Hepatocyte (in vitro differentiated cells): ENCODE measurements at regions not wholly inside any gene's neighbourhood (a gene's known extent, or its start where the extent isn't known, plus 50 kb on each side); places are given as distances from the start of the nearest gene placed in this dataset.

ENCODE experiments used
- DNase-seq: peaks from one replicate; pipeline ENCODE4 v3.0.0-alpha.2; 2016; ENCODE audit warnings: low spot score
- H2AFZ ChIP-seq: fragments of 200-600 bp; sonication (generic); 2 replicates; pipeline ENCODE4 v1.6.0; 2016; ENCODE audit warnings: antibody characterized with exemption, mild to moderate bottlenecking
- H3K27ac ChIP-seq: fragments of 200-600 bp; sonication (generic); 2 replicates; pipeline ENCODE4 v1.5.1; 2016; ENCODE audit warnings: mild to moderate bottlenecking
- H3K27me3 ChIP-seq: fragments of 200-600 bp; sonication (generic); 2 replicates; pipeline ENCODE4 v1.6.1; 2016
- H3K36me3 ChIP-seq: fragments of 200-600 bp; sonication (generic); replicated peaks from 2 replicates; pipeline ENCODE4 v1.5.1; 2016; ENCODE audit warnings: low read depth; ENCODE audit not compliant: insufficient read depth
- H3K4me1 ChIP-seq: fragments of 200-600 bp; sonication (generic); 2 replicates; pipeline ENCODE4 v1.5.1; 2016; ENCODE audit warnings: mild to moderate bottlenecking, moderate library complexity; ENCODE audit not compliant: insufficient read depth
- H3K4me2 ChIP-seq: fragments of 200-600 bp; sonication (generic); 2 replicates; pipeline ENCODE4 v1.6.0; 2016
- H3K4me3 ChIP-seq: fragments of 200-600 bp; sonication (generic); 2 replicates; pipeline ENCODE4 v1.5.1; 2016; ENCODE audit warnings: mild to moderate bottlenecking
- H3K79me2 ChIP-seq: fragments of 200-600 bp; sonication (generic); 2 replicates; pipeline ENCODE4 v1.6.0; 2017; ENCODE audit warnings: mild to moderate bottlenecking
- H3K9me2 ChIP-seq: fragments of 200-600 bp; sonication (generic); replicated peaks from 2 replicates; pipeline ENCODE4 v1.6.0; 2017; ENCODE audit warnings: mild to moderate bottlenecking; ENCODE audit not compliant: insufficient read depth
- H3K9me3 ChIP-seq: fragments of 200-600 bp; sonication (generic); 2 replicates; pipeline ENCODE4 v1.5.1; 2016; ENCODE audit warnings: low read depth, mild to moderate bottlenecking
- H4K20me1 ChIP-seq: fragments of 200-600 bp; sonication (generic); 2 replicates; pipeline ENCODE4 v1.6.0; 2016; ENCODE audit warnings: mild to moderate bottlenecking; ENCODE audit not compliant: insufficient read depth, poor library complexity, severe bottlenecking
- CTCF ChIP-seq: fragments of 200-600 bp; sonication (generic); IDR thresholded peaks from 2 replicates; pipeline ENCODE4 v1.5.1; 2016; ENCODE audit warnings: antibody characterized with exemption, mild to moderate bottlenecking; ENCODE audit not compliant: poor library complexity
- EZH2 ChIP-seq: fragments of 200-600 bp; sonication (generic); IDR thresholded peaks from 2 replicates; pipeline ENCODE4 v1.6.1; 2016; ENCODE audit warnings: antibody characterized with exemption, mild to moderate bottlenecking, borderline replicate concordance
- EZH2phosphoT487 ChIP-seq: fragments of 200-600 bp; sonication (generic); IDR thresholded peaks from one replicate; pipeline ENCODE4 v1.6.1; 2018; ENCODE audit warnings: antibody characterized with exemption, mild to moderate bottlenecking, low read depth, moderate library complexity; ENCODE audit not compliant: unreplicated experiment, severe bottlenecking
- WGBS: methylation state at CpG from one replicate; pipeline ENCODE4 v1.1.6; 2016; ENCODE audit warnings: low lambda C conversion rate; ENCODE audit errors: missing lambda C conversion rate; 5-methylcytosine and 5-hydroxymethylcytosine counted together

DNA sequence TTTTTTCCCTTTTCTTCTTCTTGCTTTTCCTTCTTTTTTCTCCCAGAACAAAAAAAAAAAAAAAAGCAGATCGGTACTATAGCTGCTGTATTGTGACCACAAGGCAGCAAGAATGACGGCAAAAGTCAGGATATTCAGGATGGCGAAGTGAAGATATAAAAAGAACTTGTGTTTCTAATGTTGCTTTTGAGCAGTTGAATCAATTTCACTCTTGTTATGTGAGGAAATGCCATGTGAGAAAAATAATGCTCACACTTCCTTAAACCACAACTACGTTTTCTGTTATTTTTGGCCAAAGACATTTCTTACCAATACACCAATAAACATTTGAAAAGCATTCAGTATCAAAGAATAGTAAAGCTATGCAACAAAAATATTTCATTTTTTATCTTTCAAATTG lies 510.5 kb downstream of the HACE1 start:
- H3K79me2 ChIP-seq: no peaks in the 10 kb centered on the region
- H3K4me2 ChIP-seq: no peak overlapping the region
- H3K9me2 ChIP-seq: no peaks in the 10 kb centered on the region
- no peak overlapping the region for H3K27ac ChIP-seq
- H2AFZ ChIP-seq: no peak overlapping the region
- no peaks in the 10 kb centered on the region for H3K9me3 ChIP-seq
- TF ChIP-seq EZH2 (no peak), CTCF (no peak), EZH2phosphoT487 (no peak)
- no peaks in the 10 kb centered on the region for H3K4me1 ChIP-seq
- 95% methylated on average over 4 of the region's 4 CpGs for WGBS
- no peaks in the 10 kb centered on the region for H3K36me3 ChIP-seq
- no peak overlapping the region for H3K4me3 ChIP-seq
- no peaks in the 10 kb centered on the region for H4K20me1 ChIP-seq
- no peak for DNase-seq
- no peaks in the 10 kb centered on the region for H3K27me3 ChIP-seq

- Histone ChIP-seq H3K4me1 (no peaks in the 10 kb centered on the region), H3K4me3 (no peak overlapping the region), H3K27ac (no peak overlapping the region), H4K20me1 (no peaks in the 10 kb centered on the region), H3K79me2 (no peaks in the 10 kb centered on the region), H3K27me3 (no peaks in the 10 kb centered on the region), H3K9me2 (no peaks in the 10 kb centered on the region), H2AFZ (no peak overlapping the region), H3K4me2 (no peak overlapping the region), H3K9me3 (no peaks in the 10 kb centered on the region), H3K36me3 (no peaks in the 10 kb centered on the region)
- TF ChIP-seq EZH2phosphoT487: no peak
- no peak for TF ChIP-seq CTCF
- no peak for TF ChIP-seq EZH2
- DNase-seq: no peak
- WGBS: 98% methylated on average over 2 of the region's 2 CpGs
These were observed 515.5 kb downstream of the HACE1 start for GRCh38 chr6:104344223-104344622.

GRCh38 chr6:104332364-104332763 lies 527.4 kb downstream of the HACE1 start:
- Histone ChIP-seq H4K20me1 (no peaks in the 10 kb centered on the region), H3K36me3 (no peaks in the 10 kb centered on the region), H3K27ac (no peak overlapping the region), H3K9me2 (no peaks in the 10 kb centered on the region), H3K27me3 (no peaks in the 10 kb centered on the region), H3K4me3 (no peak overlapping the region), H3K4me2 (no peak overlapping the region), H3K4me1 (no peaks in the 10 kb centered on the region), H3K9me3 (no peaks in the 10 kb centered on the region), H2AFZ (no peak overlapping the region), H3K79me2 (no peaks in the 10 kb centered on the region)
- 50% methylated on average over 4 of the region's 4 CpGs for WGBS
- DNase-seq: no peak
- TF ChIP-seq CTCF (no peak), EZH2phosphoT487 (no peak), EZH2 (no peak)
